ENCODE measurements at regions not wholly inside any gene's neighbourhood (a gene's known extent, or its start where the extent isn't known, plus 50 kb on each side); places are given as distances from the start of the nearest gene placed in this dataset.

DNA sequence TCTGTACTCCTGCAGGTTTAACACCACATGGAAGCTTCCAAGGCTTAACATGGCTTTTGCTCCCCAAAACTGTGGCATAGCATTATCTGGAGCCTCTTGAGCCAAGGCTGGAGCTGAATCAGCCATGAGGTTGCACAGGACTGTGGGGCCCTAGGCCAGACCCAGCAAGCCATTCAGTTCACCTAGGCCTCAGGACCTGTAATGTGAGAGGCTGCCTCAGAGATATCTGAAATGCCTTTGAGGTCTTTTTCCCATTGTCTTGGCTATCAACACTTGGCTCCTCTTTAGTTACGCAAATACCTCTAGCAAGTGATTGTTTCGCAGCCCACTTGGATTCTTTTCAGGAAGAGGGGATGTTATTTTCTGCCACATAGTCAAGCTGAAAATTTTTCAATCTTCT, 72.0 kb downstream of the VPREB1 start:
- in situ Hi-C loops (cut with HindIII; ENCODE audit: extremely low pct_ligation_motif_present, low pct_unique_long_range_greater_than_20kb) (no loop called here), intact Hi-C loops (cut with micrococcal nuclease; ENCODE audit: unreplicated experiment) (no loop called here)
- Histone ChIP-seq H3K9me3 (ENCODE audit: low read length) (no peaks in the 10 kb centered on the region), H3K27me3 (ENCODE audit: control insufficient read depth in 1 of 2, insufficient read depth in 2 of 2, low read length in 2 of 2) (no peaks in the 10 kb centered on the region; a peak in 1 of 5 replicates), H3K4me1 (ENCODE audit: insufficient read depth, low read length) (no peaks in the 10 kb centered on the region), H3K4me3 (replicated peaks in 1 of 3; ENCODE audit: insufficient read depth in 1 of 3, low read depth in 2 of 3, low read length in 3 of 3) (no peak overlapping the region), H4K20me1 (ENCODE audit: insufficient read depth, low read length) (no peaks in the 10 kb centered on the region), H3K27ac (ENCODE audit: extremely low read length, insufficient read depth, low read length) (no peak overlapping the region), H3K79me2 (ENCODE audit: insufficient read depth, low read length) (no peaks in the 10 kb centered on the region), H3K9ac (ENCODE audit: insufficient read depth, low read depth, low read length) (no peak overlapping the region), H3K36me3 (replicated peaks in 1 of 2; ENCODE audit: control insufficient read depth in 1 of 2, insufficient read depth in 2 of 2, low read length in 2 of 2) (peaks cover 12 to 16% of the 10 kb centered on the region in 2 experiments; a peak in 3 of 5 replicates), H3K4me2 (ENCODE audit: low read depth, low read length) (no peak overlapping the region), H2AFZ (ENCODE audit: low read length) (no peak overlapping the region)
- DNase-seq (ENCODE audit: low spot score) (no peak), ATAC-seq (no peak), FAIRE-seq (no peak)
- WGBS (ENCODE audit: low lambda C conversion rate), result 100% methylated on average over 2 of the region's 2 CpGs
- POLR2A ChIA-PET, result no interaction called here
- no TSS peak for BruUV-seq (replicated peaks)
- CTCF ChIA-PET (ENCODE audit: low intra/inter-chr PET ratio, low total read pairs), result no interaction called here
- TF ChIP-seq NFATC3 (CRISPR knock-in tag; IDR thresholded peaks at IDR 0.05), result no peak
- TF ChIP-seq, protein P1, sequence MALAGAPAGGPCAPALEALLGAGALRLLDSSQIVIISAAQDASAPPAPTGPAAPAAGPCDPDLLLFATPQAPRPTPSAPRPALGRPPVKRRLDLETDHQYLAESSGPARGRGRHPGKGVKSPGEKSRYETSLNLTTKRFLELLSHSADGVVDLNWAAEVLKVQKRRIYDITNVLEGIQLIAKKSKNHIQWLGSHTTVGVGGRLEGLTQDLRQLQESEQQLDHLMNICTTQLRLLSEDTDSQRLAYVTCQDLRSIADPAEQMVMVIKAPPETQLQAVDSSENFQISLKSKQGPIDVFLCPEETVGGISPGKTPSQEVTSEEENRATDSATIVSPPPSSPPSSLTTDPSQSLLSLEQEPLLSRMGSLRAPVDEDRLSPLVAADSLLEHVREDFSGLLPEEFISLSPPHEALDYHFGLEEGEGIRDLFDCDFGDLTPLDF (CRISPR knock-in tag; IDR thresholded peaks at IDR 0.05), result no peak
- TF ChIP-seq, protein P2, sequence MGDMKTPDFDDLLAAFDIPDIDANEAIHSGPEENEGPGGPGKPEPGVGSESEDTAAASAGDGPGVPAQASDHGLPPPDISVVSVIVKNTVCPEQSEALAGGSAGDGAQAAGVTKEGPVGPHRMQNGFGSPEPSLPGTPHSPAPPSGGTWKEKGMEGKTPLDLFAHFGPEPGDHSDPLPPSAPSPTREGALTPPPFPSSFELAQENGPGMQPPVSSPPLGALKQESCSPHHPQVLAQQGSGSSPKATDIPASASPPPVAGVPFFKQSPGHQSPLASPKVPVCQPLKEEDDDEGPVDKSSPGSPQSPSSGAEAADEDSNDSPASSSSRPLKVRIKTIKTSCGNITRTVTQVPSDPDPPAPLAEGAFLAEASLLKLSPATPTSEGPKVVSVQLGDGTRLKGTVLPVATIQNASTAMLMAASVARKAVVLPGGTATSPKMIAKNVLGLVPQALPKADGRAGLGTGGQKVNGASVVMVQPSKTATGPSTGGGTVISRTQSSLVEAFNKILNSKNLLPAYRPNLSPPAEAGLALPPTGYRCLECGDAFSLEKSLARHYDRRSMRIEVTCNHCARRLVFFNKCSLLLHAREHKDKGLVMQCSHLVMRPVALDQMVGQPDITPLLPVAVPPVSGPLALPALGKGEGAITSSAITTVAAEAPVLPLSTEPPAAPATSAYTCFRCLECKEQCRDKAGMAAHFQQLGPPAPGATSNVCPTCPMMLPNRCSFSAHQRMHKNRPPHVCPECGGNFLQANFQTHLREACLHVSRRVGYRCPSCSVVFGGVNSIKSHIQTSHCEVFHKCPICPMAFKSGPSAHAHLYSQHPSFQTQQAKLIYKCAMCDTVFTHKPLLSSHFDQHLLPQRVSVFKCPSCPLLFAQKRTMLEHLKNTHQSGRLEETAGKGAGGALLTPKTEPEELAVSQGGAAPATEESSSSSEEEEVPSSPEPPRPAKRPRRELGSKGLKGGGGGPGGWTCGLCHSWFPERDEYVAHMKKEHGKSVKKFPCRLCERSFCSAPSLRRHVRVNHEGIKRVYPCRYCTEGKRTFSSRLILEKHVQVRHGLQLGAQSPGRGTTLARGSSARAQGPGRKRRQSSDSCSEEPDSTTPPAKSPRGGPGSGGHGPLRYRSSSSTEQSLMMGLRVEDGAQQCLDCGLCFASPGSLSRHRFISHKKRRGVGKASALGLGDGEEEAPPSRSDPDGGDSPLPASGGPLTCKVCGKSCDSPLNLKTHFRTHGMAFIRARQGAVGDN (CRISPR knock-in tag; IDR thresholded peaks at IDR 0.05), result no peak
- TF ChIP-seq, protein P3, sequence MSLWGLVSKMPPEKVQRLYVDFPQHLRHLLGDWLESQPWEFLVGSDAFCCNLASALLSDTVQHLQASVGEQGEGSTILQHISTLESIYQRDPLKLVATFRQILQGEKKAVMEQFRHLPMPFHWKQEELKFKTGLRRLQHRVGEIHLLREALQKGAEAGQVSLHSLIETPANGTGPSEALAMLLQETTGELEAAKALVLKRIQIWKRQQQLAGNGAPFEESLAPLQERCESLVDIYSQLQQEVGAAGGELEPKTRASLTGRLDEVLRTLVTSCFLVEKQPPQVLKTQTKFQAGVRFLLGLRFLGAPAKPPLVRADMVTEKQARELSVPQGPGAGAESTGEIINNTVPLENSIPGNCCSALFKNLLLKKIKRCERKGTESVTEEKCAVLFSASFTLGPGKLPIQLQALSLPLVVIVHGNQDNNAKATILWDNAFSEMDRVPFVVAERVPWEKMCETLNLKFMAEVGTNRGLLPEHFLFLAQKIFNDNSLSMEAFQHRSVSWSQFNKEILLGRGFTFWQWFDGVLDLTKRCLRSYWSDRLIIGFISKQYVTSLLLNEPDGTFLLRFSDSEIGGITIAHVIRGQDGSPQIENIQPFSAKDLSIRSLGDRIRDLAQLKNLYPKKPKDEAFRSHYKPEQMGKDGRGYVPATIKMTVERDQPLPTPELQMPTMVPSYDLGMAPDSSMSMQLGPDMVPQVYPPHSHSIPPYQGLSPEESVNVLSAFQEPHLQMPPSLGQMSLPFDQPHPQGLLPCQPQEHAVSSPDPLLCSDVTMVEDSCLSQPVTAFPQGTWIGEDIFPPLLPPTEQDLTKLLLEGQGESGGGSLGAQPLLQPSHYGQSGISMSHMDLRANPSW (CRISPR knock-in tag; IDR thresholded peaks at IDR 0.05; ENCODE audit: borderline replicate concordance), result no peak
- TF ChIP-seq THYN1 (CRISPR knock-in tag; IDR thresholded peaks at IDR 0.05; ENCODE audit: borderline replicate concordance, low read depth), result no peak
- no peak for TF ChIP-seq ZNF550 (CRISPR knock-in tag; IDR thresholded peaks at IDR 0.05; ENCODE audit: borderline replicate concordance)
- TF ChIP-seq NFE2L2 (IDR thresholded peaks at IDR 0.05; ENCODE audit: low read length), result no peak
- TF ChIP-seq CBX5 (CRISPR knock-in tag; IDR thresholded peaks at IDR 0.05; ENCODE audit: borderline replicate concordance), result no peak
- no peak for TF ChIP-seq MTF2 (CRISPR knock-in tag; IDR thresholded peaks at IDR 0.05; ENCODE audit: borderline replicate concordance)
- no peak for TF ChIP-seq CHD4 (IDR thresholded peaks at IDR 0.05; ENCODE audit: borderline replicate concordance, low read length)
- TF ChIP-seq, protein P4, sequence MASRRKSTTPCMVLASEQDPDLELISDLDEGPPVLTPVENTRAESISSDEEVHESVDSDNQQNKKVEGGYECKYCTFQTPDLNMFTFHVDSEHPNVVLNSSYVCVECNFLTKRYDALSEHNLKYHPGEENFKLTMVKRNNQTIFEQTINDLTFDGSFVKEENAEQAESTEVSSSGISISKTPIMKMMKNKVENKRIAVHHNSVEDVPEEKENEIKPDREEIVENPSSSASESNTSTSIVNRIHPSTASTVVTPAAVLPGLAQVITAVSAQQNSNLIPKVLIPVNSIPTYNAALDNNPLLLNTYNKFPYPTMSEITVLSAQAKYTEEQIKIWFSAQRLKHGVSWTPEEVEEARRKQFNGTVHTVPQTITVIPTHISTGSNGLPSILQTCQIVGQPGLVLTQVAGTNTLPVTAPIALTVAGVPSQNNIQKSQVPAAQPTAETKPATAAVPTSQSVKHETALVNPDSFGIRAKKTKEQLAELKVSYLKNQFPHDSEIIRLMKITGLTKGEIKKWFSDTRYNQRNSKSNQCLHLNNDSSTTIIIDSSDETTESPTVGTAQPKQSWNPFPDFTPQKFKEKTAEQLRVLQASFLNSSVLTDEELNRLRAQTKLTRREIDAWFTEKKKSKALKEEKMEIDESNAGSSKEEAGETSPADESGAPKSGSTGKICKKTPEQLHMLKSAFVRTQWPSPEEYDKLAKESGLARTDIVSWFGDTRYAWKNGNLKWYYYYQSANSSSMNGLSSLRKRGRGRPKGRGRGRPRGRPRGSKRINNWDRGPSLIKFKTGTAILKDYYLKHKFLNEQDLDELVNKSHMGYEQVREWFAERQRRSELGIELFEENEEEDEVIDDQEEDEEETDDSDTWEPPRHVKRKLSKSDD (CRISPR knock-in tag; IDR thresholded peaks at IDR 0.05; ENCODE audit: low read depth), result no peak
- no peak for TF ChIP-seq MAF1 (CRISPR knock-in tag; IDR thresholded peaks at IDR 0.05; ENCODE audit: borderline replicate concordance)

Measured in HepG2 (cell line).